Stimulated activated CD8-positive, alpha-beta memory T cell treated with anti-CD3 and anti-CD28 coated beads, Interleukin-4, amount 100 ng/mL, for 24 hours (primary cell): ENCODE measurements at regions not wholly inside any gene's neighbourhood (a gene's known extent, or its start where the extent isn't known, plus 50 kb on each side); places are given as distances from the start of the nearest gene placed in this dataset.

Experiments used
- DNase-seq: peaks from one replicate; pipeline ENCODE4 v3.0.0-alpha.2; 2020; ENCODE audit warnings: low read depth

DNA sequence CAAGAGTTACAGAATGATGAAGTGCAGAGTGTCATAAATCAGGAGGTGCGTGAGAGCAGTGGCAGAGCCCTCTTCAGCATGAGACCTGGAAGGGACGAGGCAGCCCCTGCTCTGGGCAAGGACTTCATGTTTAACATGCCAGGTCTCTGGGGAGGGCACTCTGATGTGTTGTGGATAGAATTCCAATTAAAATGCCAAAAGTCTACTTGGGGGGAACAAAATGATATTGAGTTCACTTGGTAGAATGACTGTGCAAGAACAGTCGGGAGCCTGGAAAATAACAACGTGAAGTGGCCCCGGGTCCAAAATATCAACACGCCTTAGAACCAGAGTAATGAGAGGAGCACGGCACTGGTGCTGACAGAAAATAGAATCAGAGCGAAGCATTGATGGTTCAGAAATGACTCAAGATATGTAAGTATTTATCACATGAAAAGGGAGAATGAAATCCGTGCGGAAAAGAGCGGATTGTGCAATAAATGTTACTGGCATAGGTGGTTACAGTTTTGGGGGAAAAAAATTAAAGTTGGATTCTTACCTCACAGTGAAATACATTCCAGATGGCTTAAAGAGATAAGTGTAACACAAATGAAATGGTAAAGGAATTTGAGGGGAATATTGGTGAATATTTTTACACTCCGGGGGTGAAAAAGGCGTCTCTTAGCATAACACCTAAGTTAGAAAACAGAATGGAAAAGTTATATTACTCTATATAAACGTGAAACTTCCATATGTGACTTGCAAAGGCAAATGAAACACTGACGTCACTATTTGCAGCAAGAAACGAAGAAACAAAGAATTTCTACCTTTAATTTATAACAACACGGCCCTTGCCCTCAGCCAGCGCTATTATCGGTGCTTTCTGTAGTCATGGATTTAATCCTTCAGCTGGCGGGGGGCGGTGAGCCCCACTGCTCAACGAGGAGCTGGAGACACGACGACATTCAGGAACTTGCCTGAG lies 159.4 kb upstream of the TWIST2 start:
- DNase-seq: no peak

- no peak for DNase-seq
Measured at GRCh38 chr2:238689331-238689730, 158.6 kb upstream of the TWIST2 start.

- DNase-seq: no peak
Measured at GRCh38 chr2:238689871-238690389, 158.0 kb upstream of the TWIST2 start.

- no peak for DNase-seq
Measured at GRCh38 chr2:238690511-238690910, 157.4 kb upstream of the TWIST2 start.

DNA sequence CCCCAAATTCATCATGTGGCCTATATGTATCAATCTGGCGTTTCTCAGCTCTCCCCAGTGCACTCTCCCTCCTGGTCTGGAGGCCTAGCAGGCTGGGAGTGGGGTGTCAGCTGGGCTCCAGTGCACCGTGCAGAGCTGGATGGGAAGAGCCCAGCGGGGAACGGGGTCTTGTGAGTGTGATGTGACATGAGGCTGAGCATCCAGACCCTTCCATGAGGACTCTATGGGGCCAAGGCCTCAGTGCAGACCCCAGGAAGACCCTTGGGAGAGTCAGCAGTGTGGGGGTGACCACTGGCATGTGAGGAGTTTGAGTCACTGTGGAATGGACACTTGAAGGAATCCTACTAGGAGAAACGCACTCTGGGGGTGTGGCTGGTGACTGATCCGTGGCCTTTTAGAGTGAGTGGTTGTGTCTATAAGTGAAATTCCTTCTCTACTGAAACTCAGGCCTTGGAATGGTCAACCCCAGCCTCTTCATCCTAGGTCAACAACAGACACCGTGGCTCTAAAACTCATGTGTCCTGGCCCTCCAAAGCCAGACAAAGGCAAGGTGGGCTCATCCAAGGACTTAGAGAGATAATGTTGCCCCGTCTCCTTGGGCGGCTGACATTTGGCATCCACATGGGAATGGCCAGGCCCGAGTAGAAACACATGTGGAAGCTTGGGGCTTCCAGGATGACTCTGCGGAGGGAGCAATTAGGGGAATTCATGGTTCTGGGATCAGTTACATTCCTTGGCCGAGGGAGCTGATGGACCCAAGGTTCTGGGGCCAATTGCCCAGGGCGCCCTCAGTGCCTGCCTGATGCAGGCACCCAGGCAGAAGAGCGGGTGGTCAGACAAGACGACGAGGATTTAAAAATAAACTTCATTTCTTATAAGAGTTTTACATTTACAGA lies 156.0 kb upstream of the TWIST2 start:
- no peak for DNase-seq

DNA sequence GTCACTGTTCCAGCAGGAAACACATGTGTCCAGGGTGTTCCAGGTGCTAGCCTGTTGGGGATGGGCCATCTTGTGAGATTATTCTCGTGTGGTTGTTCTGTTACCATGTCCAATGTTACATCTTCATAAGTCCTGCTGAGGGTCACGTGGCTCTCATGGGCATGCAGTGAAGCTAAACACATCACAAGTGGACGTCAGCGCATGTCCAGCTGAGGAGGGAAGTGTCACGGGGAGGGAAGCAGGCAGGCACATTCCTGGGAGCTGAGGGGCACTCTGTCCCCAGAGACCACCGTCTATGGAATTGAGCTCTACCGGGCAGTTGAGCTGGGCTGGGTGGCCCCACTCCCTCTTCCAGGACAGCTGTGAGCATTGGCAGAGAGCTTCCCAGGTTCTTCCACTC lies 155.3 kb upstream of the TWIST2 start:
- DNase-seq: no peak

DNA sequence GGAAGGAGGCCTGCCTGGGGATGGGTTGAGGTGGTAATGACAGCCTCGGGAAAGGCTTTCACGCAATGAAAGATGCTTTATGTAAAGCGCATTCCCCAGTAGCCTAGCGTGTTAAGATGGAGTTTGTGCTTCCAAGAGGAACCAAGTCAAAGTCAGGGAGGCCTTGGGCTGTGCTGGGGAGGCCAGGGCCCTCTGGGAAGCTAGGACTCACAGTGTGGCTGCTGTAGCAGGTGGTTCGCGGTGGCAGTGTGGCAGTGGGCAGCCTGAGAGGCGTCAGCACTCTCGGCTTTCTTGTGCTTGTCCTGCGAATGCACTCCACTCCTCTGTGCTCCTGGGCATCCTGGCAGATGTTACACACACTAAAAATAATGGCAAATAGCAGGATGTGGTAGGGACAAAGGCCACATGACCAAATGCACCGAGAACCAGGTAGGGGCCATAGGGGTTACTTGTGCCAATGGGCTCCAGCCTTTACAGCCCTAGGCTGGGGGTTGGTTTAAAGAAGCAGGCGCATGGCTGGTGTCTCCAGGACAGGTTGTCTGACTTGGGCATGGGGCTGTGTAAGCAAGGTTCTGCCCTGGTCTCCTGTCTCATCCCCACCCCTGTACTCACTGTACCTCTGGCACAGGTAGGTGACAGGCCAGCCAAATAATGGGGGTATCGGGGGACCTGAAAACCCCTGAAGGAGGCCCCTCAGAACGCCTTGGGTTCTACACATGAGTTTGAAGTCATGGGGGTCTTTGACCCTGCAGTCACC lies 154.4 kb upstream of the TWIST2 start:
- no peak for DNase-seq

DNA sequence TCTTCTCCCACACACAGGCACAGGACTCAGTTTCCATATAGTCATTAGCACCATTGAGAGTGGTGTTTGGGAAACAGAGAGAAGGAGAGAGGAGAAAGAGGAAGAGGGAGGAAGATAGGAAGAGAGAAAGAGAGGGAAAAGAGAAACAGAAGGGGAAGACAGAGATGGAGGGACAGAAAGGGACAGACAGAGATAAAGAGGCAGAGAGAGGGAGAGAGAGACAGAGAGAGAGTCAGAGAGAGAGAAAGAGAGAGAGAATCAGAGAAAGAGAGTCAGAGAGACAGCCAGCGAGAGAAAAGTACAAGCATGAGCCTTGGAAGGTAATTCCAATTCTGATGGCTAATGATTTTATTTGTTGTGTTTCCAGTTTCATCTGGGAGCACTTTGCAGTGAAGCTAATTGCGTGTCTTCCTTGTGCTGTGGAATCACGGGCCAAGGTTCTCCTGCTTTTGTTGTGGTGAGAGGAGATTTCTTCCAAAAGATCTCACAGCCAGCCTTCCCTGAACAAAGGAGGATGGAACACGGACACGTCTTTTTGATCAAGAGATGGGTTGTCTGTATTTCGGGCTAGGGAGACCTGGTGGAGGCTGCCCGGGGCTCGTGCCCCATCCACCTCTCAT lies 153.6 kb upstream of the TWIST2 start:
- DNase-seq: no peak

DNA sequence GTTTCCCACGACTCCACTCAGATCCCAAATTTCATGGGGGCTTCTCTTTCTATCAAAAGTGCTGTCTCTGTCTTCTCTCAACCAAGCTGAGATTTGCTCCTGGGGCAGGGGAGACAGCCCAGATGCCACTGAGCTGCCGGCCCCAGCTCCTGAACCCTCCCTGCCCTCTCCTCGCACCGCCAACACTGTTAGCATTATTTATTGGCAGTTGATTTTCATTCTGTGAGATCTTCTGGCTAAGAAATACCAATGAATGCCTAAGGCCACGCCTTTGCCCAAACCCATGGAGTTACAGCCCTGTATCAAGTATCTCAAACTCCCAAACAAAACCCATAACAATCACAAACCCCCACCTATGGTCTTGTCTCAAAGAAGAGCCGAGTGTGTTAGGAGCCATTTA lies 153.0 kb upstream of the TWIST2 start:
- no peak for DNase-seq

DNA sequence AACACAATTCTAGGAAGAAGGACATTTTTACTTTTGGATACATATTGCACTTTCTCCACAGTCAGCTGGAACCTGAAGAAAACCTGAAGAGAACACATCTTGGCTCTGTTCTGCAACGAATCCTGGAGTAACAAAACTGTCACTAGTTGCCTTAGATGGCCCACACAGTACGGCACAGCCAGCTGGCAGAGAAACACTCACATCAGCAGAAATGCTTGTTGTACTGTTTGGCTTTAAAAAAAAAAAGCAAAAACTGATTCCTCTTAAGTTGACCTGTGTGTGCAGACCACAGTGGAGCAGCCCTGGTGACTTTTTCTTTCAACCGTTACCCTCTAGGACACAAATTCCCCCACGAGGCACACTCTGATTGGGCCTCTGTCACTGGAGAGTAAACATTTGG lies 152.3 kb upstream of the TWIST2 start:
- no peak for DNase-seq

GRCh38 chr2:238696331-238696730 lies 151.6 kb upstream of the TWIST2 start:
- DNase-seq: no peak

DNA sequence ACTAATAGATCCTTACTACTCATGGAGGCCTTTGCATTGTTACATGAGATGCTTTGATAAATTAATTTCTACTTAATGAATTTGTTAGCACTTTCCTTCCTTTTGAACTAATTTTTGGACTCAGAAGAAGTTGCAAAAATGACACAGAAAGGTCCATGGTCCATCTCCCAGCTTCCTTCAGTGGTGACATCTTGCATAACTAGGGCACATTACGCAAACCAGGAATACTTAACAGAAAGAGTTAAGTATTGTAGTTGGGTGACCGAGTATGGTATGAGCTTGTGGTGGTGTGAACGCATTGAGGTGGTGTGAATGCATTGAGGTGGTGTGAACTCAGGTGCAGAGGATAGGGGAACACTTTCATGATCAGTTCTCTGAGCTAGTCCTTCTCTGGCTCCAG lies 151.1 kb upstream of the TWIST2 start:
- DNase-seq: no peak

DNA sequence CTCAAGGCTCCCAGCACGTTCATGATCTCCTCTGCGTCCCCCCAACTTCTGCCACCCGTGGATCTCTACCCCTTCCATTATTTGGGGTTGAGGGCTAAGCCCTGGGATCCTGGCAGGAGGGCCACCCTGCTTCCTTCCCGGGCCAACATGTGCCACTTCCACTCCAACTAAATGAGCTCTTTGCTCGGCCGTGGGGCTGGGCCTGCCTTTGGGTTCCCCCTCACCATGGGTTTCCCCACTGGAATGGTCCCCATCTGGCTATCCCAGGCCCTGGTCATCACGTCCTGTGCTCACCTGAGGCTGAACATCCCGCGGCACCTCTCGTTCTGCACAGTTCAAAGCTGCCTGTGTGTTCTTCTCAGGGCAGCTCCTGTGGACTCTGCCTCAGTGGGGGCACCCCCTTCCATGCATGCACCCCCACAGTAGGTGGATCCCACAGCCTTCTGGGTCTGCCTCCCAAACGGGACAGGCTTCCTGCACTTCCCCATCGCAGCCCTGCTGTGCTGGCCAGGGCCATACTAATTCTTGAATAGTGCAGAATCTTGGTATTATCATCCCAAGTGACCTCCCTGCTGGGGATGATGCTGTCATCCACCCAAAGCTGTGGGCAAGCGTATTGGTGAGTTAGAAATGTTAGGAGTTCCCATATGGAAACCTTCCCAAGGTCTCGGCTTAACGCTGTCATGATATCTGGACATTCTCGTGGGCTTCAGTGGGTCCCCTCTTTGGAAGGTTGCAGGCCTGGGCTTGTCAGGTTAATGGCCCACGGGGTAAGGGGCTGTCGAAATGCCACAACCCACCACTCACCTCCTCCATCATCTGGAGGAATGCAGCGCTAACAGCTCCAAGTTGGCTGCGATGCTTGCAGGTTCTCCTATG lies 150.5 kb upstream of the TWIST2 start:
- no peak for DNase-seq

DNA sequence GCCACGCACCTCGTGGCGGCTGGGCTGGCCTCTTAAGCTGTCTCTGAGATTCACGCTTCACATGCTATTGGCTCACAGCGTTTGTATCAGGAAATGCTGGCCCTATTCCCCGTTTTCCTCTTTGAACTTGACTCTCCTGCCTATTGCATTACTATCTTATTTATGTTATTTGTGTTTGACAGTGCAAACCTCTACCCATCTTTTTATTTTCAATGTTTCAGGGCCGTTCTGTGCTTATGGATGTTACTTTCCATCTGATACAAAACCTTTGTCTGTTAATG lies 149.9 kb upstream of the TWIST2 start:
- no peak for DNase-seq

DNA sequence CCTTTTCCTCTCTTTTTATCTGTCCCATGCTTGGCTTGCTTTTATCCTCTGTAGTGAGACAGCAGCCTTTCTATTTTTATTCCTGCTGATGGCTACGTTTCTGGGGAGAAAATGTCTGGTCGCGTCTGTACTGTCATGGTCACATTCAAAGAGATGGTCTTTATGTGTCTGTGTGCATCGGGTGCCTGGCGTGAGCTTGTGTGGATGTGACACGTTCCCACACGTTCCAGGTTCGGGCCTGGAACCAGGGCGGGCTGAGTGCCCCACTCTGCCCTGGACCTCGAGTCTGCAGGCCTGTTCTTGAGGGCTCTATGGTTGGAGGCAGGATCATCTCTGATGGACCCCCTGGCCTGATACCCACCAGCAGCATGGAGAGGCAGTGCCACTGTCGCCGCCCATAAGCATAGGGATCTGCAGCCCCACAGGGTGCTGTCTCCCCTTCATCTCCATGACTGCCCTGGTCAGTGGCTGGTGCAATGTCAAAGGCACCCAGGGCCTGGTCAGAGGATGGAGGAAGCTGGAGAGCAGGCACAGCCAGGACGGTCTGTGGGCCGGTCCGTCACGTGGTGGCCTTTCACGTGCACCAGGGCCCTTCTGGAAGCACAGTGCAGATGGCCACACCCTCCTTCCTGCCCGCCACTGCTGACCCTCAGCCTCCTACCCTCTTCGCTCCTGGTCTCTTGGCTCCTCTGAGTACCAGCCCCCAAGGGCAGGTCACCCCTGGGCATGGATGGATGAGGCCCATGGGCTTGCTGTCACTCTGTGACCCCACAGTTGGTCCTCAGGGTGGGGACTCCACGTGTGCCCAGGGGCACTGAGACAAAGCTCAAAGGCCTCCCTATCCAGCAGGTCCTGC lies 149.2 kb upstream of the TWIST2 start:
- DNase-seq: no peak

GRCh38 chr2:238699307-238700116 lies 148.4 kb upstream of the TWIST2 start:
- no peak for DNase-seq

GRCh38 chr2:238700117-238700457 lies 147.8 kb upstream of the TWIST2 start:
- DNase-seq: no peak

DNA sequence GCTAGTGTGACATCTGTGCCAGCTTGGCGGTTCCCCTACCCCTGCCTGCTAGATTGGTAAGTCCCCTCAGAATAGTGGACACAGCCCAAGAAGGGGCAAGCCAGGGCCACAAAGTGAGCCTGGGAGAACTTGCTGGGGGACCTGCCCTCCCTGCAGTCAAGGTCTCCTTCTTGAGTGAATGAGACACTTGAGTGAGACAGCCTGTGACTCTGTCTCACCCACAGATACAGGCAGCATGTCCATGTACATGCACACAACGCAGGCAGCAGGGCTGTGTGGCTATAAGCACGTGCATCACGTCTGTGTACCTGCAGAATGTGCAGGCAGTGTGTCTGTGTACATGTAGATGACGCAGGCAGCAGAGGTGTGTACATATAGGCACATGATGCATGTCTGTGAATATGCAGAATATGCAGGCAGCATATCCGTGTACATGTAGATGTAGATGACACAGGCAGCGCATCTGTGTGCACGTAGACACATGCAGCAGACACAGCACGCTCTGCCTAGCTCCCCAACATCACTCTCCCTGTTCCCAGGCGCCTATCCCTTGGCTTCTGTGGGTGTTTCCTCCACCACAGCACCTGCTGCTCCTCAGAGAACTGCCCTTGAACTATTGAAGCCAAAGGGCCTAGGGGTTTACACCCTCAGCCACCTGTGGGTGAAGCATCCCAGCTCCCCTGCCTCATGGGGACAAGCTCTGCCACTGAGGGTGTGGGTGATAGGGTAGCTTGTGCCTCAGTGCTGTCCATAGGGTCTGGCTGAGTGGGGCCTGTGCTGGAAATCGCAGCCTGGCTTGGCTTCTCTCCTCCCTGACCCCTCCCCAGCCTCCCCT lies 147.2 kb upstream of the TWIST2 start:
- DNase-seq: no peak
